ENCODE measurements at regions not wholly inside any gene's neighbourhood (a gene's known extent, or its start where the extent isn't known, plus 50 kb on each side); places are given as distances from the start of the nearest gene placed in this dataset.

DNA sequence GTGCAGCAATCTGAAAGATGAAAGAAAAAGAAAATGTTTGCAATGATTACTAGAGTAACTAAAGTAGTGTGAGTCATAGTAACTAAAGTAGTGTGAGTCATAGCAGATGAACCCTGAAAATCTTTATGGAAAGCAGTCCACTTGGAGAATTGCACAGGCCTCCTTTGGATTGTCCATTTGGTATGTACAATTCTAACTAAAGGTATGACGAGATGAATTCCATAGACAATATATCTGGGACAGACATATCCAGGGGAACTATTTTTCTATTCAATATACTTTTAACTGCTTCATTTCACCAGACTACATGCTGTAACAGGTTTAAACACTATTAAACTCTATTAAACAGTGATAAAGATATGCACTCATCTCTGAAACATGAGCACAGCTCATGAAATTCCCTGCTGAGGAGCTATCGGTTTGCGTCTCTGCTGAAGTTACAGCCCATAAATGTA is 798.7 kb downstream of the PCDH7 start:
- no peak overlapping the region for H3K4me3 ChIP-seq
- no peak overlapping the region for H3K27ac ChIP-seq
- no peaks in the 10 kb centered on the region for H3K4me1 ChIP-seq
- ATAC-seq (no peak), FAIRE-seq (no peak), DNase-seq (ENCODE audit: low read depth in 1 of 2, low spot score in 1 of 2) (peak in 1 of 2 experiments; percentile 7)
- ChIA-PET POLR2A (no interaction called here), CTCF (no interaction called here)
- TF ChIP-seq JUNB (IDR thresholded peaks at IDR 0.05): peak; percentile 26; the same call in 1 of the 2 replicates
- TF ChIP-seq RNF2 (IDR thresholded peaks at IDR 0.05; ENCODE audit: borderline replicate concordance, low read depth): no peak
- no peak for TF ChIP-seq EP300 (IDR thresholded peaks at IDR 0.05)
- TF ChIP-seq FOSL2 (IDR thresholded peaks at IDR 0.05): no peak
- peak; percentile 54; the same call in 1 of the 2 replicates for TF ChIP-seq FOSL2 (CRISPR knock-in tag; IDR thresholded peaks at IDR 0.05)
- no peak for TF ChIP-seq HDAC2 (IDR thresholded peaks at IDR 0.05)
- peak overlapping the region; percentile 8; the same call in 1 of the 3 replicates for H3K4me2 ChIP-seq
- WGBS (ENCODE audit: missing lambda C conversion rate): 29% methylated on average over 3 of the region's 3 CpGs
- no peaks in the 10 kb centered on the region for H3K9me3 ChIP-seq

DNA sequence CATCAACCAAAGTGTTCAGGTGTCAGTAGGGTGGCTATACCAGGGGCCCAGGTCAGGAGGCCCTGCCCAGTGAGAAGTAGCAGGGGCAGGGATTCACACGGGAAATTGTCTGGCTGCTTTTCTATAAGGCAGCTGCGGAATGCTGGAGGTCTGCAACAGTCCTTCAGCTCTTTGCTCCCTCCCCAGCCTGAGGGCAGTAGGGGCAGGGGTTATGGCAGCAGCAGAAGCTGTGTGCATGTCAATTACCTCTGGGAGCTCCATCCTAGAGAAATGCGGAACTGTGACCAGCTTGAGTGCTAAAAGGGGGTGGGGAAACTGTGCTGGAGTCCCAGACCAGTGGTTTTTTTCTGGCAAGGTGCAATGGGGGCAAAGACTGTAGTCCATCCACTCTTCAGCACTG is 810.4 kb downstream of the PCDH7 start:
- ATAC-seq: no peak
- CTCF ChIA-PET: no interaction called here

DNA sequence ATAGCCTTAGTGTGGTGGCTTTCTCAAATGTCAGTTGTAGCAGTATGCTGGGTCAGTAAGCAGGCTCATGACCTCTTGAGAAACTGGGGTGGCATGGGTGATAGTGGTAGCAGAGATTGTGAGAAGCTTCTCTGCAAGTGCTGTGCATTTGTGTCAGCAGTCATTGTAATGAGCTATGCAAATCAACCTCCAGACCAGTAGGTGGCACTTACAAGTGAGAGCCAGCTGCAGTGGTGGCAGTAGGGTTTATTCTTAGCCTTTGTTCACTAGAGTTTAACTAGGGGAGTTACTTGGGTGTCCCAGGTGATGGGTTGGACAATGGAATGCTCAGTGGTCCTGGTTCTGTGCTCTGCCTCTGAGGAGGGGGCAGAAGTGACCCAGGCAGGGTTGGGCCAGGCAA is 818.7 kb downstream of the PCDH7 start:
- TF ChIP-seq BHLHE40 (IDR thresholded peaks at IDR 0.05; ENCODE audit: low read depth, low read length) (no peak), ZC3H11A (IDR thresholded peaks at IDR 0.05) (no peak), NR3C1 (IDR thresholded peaks at IDR 0.05) (no peak), NPAS2 (CRISPR knock-in tag; IDR thresholded peaks at IDR 0.05; ENCODE audit: borderline replicate concordance) (no peak)
- TF ChIP-seq, protein P1, sequence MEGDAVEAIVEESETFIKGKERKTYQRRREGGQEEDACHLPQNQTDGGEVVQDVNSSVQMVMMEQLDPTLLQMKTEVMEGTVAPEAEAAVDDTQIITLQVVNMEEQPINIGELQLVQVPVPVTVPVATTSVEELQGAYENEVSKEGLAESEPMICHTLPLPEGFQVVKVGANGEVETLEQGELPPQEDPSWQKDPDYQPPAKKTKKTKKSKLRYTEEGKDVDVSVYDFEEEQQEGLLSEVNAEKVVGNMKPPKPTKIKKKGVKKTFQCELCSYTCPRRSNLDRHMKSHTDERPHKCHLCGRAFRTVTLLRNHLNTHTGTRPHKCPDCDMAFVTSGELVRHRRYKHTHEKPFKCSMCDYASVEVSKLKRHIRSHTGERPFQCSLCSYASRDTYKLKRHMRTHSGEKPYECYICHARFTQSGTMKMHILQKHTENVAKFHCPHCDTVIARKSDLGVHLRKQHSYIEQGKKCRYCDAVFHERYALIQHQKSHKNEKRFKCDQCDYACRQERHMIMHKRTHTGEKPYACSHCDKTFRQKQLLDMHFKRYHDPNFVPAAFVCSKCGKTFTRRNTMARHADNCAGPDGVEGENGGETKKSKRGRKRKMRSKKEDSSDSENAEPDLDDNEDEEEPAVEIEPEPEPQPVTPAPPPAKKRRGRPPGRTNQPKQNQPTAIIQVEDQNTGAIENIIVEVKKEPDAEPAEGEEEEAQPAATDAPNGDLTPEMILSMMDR (IDR thresholded peaks at IDR 0.05): no peak
- no peaks in the 10 kb centered on the region for H3K4me1 ChIP-seq
- FAIRE-seq: no peak
- ChIA-PET CTCF (no interaction called here), POLR2A (no interaction called here)
- DNase-seq (ENCODE audit: low read depth in 1 of 2, low spot score in 1 of 2): no peak
- no peak overlapping the region for H3K4me3 ChIP-seq
- H3K4me2 ChIP-seq: no peak overlapping the region
- ATAC-seq: no peak
- no peak overlapping the region for H3K27ac ChIP-seq
- no peaks in the 10 kb centered on the region for H3K9me3 ChIP-seq

More for the DNA sequence above, 810.4 kb downstream of the PCDH7 start:
- Histone ChIP-seq H3K4me1 (no peaks in the 10 kb centered on the region), H3K9me3 (no peaks in the 10 kb centered on the region), H3K27ac (no peak overlapping the region), H3K4me3 (no peak overlapping the region), H3K4me2 (no peak overlapping the region)
- FAIRE-seq (no peak), DNase-seq (ENCODE audit: low read depth in 1 of 2, low spot score in 1 of 2) (no peak)
- 5% methylated on average over 3 of the region's 3 CpGs for WGBS (ENCODE audit: missing lambda C conversion rate)
- no peak for TF ChIP-seq FOXS1 (CRISPR knock-in tag; IDR thresholded peaks at IDR 0.05)
- TF ChIP-seq CBX2 (IDR thresholded peaks at IDR 0.05; ENCODE audit: borderline replicate concordance, low read depth): no peak
- TF ChIP-seq KDM1A (IDR thresholded peaks at IDR 0.05; ENCODE audit: low read depth): no peak
- no peak for TF ChIP-seq EP300 (IDR thresholded peaks at IDR 0.05)
- TF ChIP-seq, protein P2, sequence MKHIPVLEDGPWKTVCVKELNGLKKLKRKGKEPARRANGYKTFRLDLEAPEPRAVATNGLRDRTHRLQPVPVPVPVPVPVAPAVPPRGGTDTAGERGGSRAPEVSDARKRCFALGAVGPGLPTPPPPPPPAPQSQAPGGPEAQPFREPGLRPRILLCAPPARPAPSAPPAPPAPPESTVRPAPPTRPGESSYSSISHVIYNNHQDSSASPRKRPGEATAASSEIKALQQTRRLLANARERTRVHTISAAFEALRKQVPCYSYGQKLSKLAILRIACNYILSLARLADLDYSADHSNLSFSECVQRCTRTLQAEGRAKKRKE (CRISPR knock-in tag; IDR thresholded peaks at IDR 0.05; ENCODE audit: low read depth): no peak
- no peak for TF ChIP-seq CHD2 (IDR thresholded peaks at IDR 0.05; ENCODE audit: low read length, partially characterized antibody)
- no peak for TF ChIP-seq CBX8 (IDR thresholded peaks at IDR 0.05)
- no peak for TF ChIP-seq RCOR1 (IDR thresholded peaks at IDR 0.05; ENCODE audit: low read depth, low read length)
- TF ChIP-seq RARB (CRISPR knock-in tag; IDR thresholded peaks at IDR 0.05): no peak
- TF ChIP-seq ESRRA (IDR thresholded peaks at IDR 0.05; ENCODE audit: borderline replicate concordance, low read length): no peak
- no peak for TF ChIP-seq KDM5A (IDR thresholded peaks at IDR 0.05)
- TF ChIP-seq, protein P3, sequence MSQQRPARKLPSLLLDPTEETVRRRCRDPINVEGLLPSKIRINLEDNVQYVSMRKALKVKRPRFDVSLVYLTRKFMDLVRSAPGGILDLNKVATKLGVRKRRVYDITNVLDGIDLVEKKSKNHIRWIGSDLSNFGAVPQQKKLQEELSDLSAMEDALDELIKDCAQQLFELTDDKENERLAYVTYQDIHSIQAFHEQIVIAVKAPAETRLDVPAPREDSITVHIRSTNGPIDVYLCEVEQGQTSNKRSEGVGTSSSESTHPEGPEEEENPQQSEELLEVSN (IDR thresholded peaks at IDR 0.05; ENCODE audit: borderline replicate concordance, low read depth): no peak
- TF ChIP-seq JUN (IDR thresholded peaks at IDR 0.05): no peak
- no peak for TF ChIP-seq PHF8 (IDR thresholded peaks at IDR 0.05; ENCODE audit: borderline replicate concordance, low read depth)
- TF ChIP-seq, protein P4, sequence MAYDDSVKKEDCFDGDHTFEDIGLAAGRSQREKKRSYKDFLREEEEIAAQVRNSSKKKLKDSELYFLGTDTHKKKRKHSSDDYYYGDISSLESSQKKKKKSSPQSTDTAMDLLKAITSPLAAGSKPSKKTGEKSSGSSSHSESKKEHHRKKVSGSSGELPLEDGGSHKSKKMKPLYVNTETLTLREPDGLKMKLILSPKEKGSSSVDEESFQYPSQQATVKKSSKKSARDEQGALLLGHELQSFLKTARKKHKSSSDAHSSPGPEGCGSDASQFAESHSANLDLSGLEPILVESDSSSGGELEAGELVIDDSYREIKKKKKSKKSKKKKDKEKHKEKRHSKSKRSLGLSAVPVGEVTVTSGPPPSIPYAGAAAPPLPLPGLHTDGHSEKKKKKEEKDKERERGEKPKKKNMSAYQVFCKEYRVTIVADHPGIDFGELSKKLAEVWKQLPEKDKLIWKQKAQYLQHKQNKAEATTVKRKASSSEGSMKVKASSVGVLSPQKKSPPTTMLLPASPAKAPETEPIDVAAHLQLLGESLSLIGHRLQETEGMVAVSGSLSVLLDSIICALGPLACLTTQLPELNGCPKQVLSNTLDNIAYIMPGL (CRISPR knock-in tag; IDR thresholded peaks at IDR 0.05; ENCODE audit: borderline replicate concordance): no peak
- no peak for TF ChIP-seq TP53 (CRISPR knock-in tag; IDR thresholded peaks at IDR 0.05)
- TF ChIP-seq CEBPB (IDR thresholded peaks at IDR 0.05): no peak
- no peak for TF ChIP-seq MAFK (IDR thresholded peaks at IDR 0.05; ENCODE audit: partially characterized antibody)
- POLR2A ChIA-PET: no interaction called here
